ENCODE measurements at regions not wholly inside any gene's neighbourhood (a gene's known extent, or its start where the extent isn't known, plus 50 kb on each side); places are given as distances from the start of the nearest gene placed in this dataset.

DNA sequence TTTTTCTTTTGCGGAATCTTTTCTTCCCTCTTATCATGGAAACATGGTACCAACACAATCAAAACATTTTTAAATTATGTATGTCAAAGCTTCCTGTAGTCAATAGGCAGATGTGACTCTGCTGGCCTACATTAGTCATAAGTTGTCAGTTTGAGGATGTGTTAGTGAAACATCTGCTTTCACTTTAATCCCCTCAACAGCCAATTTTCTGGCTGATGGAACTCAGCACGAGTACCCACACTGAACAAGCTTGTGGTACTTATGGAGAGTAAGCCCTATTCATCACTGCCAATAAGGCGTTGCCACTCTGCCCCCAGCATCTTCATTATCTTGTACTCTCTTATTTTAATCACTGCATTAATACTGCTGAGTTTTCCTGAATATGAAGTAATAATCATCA is 1034.4 kb downstream of the CDH9 start:
- 94 to 100% methylated on average over 3 of the region's 3 CpGs for WGBS, 2 experiments (ENCODE audit: insufficient coverage in 1 of 2, insufficient read length in 1 of 2)
- Mint-ChIP-seq H3K4me1 (no peaks in the 10 kb centered on the region), H3K4me3 (no peak overlapping the region), H3K27me3 (ENCODE audit: insufficient read depth) (no peaks in the 10 kb centered on the region), H3K27ac (no peak overlapping the region), H3K9me3 (no peaks in the 10 kb centered on the region), H3K36me3 (ENCODE audit: low read depth) (no peaks in the 10 kb centered on the region)
- Histone ChIP-seq H3K4me1 (ENCODE audit: control insufficient read depth, insufficient read depth, low read length) (no peaks in the 10 kb centered on the region), H3K9ac (ENCODE audit: extremely low read depth, low read length, poor library complexity, severe bottlenecking) (no peak overlapping the region), H3K27me3 (ENCODE audit: control insufficient read depth, insufficient read depth, low read length, poor library complexity, severe bottlenecking) (no peaks in the 10 kb centered on the region), H3K4me3 (ENCODE audit: low read length) (no peak overlapping the region), H3K9me3 (ENCODE audit: control insufficient read depth, low read length) (no peaks in the 10 kb centered on the region), H3K36me3 (ENCODE audit: control insufficient read depth, insufficient read depth, low read length) (no peaks in the 10 kb centered on the region), H3K27ac (ENCODE audit: low read depth, low read length) (no peak overlapping the region)
- no peak for DNase-seq
- TF ChIP-seq, protein P1, sequence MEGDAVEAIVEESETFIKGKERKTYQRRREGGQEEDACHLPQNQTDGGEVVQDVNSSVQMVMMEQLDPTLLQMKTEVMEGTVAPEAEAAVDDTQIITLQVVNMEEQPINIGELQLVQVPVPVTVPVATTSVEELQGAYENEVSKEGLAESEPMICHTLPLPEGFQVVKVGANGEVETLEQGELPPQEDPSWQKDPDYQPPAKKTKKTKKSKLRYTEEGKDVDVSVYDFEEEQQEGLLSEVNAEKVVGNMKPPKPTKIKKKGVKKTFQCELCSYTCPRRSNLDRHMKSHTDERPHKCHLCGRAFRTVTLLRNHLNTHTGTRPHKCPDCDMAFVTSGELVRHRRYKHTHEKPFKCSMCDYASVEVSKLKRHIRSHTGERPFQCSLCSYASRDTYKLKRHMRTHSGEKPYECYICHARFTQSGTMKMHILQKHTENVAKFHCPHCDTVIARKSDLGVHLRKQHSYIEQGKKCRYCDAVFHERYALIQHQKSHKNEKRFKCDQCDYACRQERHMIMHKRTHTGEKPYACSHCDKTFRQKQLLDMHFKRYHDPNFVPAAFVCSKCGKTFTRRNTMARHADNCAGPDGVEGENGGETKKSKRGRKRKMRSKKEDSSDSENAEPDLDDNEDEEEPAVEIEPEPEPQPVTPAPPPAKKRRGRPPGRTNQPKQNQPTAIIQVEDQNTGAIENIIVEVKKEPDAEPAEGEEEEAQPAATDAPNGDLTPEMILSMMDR (conservative IDR thresholded peaks at IDR 0.05), result no peak

DNA sequence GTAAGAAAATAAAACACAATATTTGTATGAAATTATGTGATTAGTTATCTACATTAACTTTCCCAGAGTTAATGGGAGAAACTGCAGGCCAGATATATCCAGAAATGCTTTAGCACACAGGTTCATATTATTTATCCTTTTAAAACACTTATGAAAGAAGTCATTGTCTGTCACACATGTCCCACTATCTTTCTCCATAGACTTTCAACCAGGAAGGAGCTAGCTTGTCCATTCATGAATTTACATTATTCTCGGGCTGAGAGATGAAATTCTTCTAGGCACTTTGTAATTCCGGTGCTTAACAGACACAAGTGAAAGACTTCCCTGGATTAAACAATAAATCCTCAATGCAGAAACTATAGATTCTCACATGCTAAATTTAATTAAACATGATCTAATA is 1043.2 kb downstream of the CDH9 start:
- Histone ChIP-seq H3K9me3 (ENCODE audit: control insufficient read depth, low read length) (no peaks in the 10 kb centered on the region), H3K4me3 (ENCODE audit: low read length) (no peak overlapping the region), H3K4me1 (ENCODE audit: control insufficient read depth, insufficient read depth, low read length) (no peaks in the 10 kb centered on the region), H3K27ac (ENCODE audit: low read depth, low read length) (no peak overlapping the region), H3K27me3 (ENCODE audit: control insufficient read depth, insufficient read depth, low read length, poor library complexity, severe bottlenecking) (no peaks in the 10 kb centered on the region), H3K9ac (ENCODE audit: extremely low read depth, low read length, poor library complexity, severe bottlenecking) (no peak overlapping the region), H3K36me3 (ENCODE audit: control insufficient read depth, insufficient read depth, low read length) (no peaks in the 10 kb centered on the region)
- no peaks in the 10 kb centered on the region for H3K4me1 Mint-ChIP-seq
- no peaks in the 10 kb centered on the region for H3K27me3 Mint-ChIP-seq (ENCODE audit: insufficient read depth)
- no peak overlapping the region for H3K27ac Mint-ChIP-seq
- H3K36me3 Mint-ChIP-seq (ENCODE audit: low read depth), result no peaks in the 10 kb centered on the region
- no peak overlapping the region for H3K4me3 Mint-ChIP-seq
- DNase-seq, result no peak
- TF ChIP-seq, protein P1 (conservative IDR thresholded peaks at IDR 0.05), result no peak
- WGBS, 2 experiments (ENCODE audit: insufficient coverage in 1 of 2, insufficient read length in 1 of 2), result 88 to 90% methylated on average over 1 to 2 of the region's 2 CpGs
- no peaks in the 10 kb centered on the region for H3K9me3 Mint-ChIP-seq

DNA sequence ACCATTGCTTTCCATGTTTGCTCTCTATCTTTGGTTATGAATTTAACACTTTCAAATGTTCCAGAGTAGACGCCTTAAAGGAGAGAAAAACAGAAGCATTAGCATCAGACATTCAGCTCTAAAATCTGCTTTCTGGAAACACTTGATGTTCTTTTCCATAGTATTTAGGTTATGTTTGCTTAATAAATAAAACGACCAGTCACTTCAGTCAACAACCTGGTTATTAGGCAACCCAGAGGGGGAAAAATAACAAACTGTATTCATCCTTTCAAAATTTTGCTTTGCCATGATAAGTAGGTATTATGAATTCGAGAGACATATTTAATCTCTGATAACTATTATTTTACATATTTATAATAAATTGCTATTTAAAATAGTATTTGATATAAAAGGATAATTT is 1044.7 kb downstream of the CDH9 start:
- TF ChIP-seq, protein P1 (conservative IDR thresholded peaks at IDR 0.05), result no peak
- Mint-ChIP-seq H3K9me3 (no peaks in the 10 kb centered on the region), H3K4me3 (no peak overlapping the region), H3K36me3 (ENCODE audit: low read depth) (no peaks in the 10 kb centered on the region), H3K27me3 (ENCODE audit: insufficient read depth) (no peaks in the 10 kb centered on the region), H3K4me1 (no peaks in the 10 kb centered on the region), H3K27ac (no peak overlapping the region)
- H3K9me3 ChIP-seq (ENCODE audit: control insufficient read depth, low read length), result no peaks in the 10 kb centered on the region
- no peaks in the 10 kb centered on the region for H3K4me1 ChIP-seq (ENCODE audit: control insufficient read depth, insufficient read depth, low read length)
- no peak overlapping the region for H3K4me3 ChIP-seq (ENCODE audit: low read length)
- H3K9ac ChIP-seq (ENCODE audit: extremely low read depth, low read length, poor library complexity, severe bottlenecking), result no peak overlapping the region
- DNase-seq, result no peak
- no peaks in the 10 kb centered on the region for H3K27me3 ChIP-seq (ENCODE audit: control insufficient read depth, insufficient read depth, low read length, poor library complexity, severe bottlenecking)
- H3K27ac ChIP-seq (ENCODE audit: low read depth, low read length), result no peak overlapping the region
- no peaks in the 10 kb centered on the region for H3K36me3 ChIP-seq (ENCODE audit: control insufficient read depth, insufficient read depth, low read length)
- WGBS, 2 experiments (ENCODE audit: insufficient coverage in 1 of 2, insufficient read length in 1 of 2), result 73 to 80% methylated on average over 1 of the region's 3 CpGs

Measured in endodermal cell (in vitro differentiated cells).